HCT116 (cell line): ENCODE measurements at regions not wholly inside any gene's neighbourhood (a gene's known extent, or its start where the extent isn't known, plus 50 kb on each side); places are given as distances from the start of the nearest gene placed in this dataset.

Experiments used
- ATAC-seq: fragments of 200-7000 bp; cut with Tn5 transposase; 2 replicates; pipeline ENCODE4 v1.9.1; 2020; ENCODE audit warnings: mild to moderate bottlenecking, moderate library complexity
- BruUV-seq: library from RNA; stranded (reverse); fragments of 400-500 nt; replicated peaks from 2 replicates; lab custom pipeline; 2021; lab: Mats Ljungman, UMichigan
- CTCF ChIA-PET: fragments of 300-600 bp; sonication (Branson Sonifier 250); formaldehyde crosslinking; loops from one replicate; lab custom pipeline; 2021; ENCODE audit warnings: antibody characterized with exemption; lab: Charles Lee
- POLR2A ChIA-PET: fragments of 300-600, 350-600 bp; sonication (Branson Sonifier 250); formaldehyde crosslinking; loops from one replicate; lab custom pipeline; 2021; ENCODE audit warnings: antibody characterized with exemption; lab: Charles Lee
- RAD21 ChIA-PET, 2 experiments: fragments of 300-600 bp; sonication (Branson Sonifier 250); formaldehyde crosslinking; loops; one replicate each; lab custom pipeline; 2023; ENCODE audit warnings: low total read pairs in 2 of 2; ENCODE audit not compliant: uncharacterized antibody in 2 of 2, unreplicated experiment in 2 of 2, low non-redundant PET in 1 of 2; lab: Charles Lee
- DNase-seq: peaks from one replicate; pipeline ENCODE4 v3.0.0-alpha.2; 2010; ENCODE audit warnings: low read depth, low spot score
- H2AFZ ChIP-seq: fragments of 200-600 bp; shearing (Covaris generic), sonication (generic); 2 replicates; pipeline ENCODE4 v1.6.1; 2017; ENCODE audit warnings: low read depth, mixed run types, mixed read lengths, antibody characterized with exemption, low read length; ENCODE audit not compliant: poor library complexity, severe bottlenecking
- H3K27ac ChIP-seq: 2 replicates; pipeline ENCODE4 v1.5.1; 2012; ENCODE audit warnings: low read depth, low read length
- H3K27me3 ChIP-seq: fragments of 200-600 bp; sonication (generic); 2 replicates; pipeline ENCODE4 v1.6.1; 2016; ENCODE audit warnings: mixed run types, low read length, mixed read lengths; ENCODE audit not compliant: insufficient read depth
- H3K36me3 ChIP-seq, 2 experiments: fragments of 200-500 bp in 1 of 2; fragments of 200-600 bp in 1 of 2; sonication (Bioruptor generic) in 1 of 2; sonication (generic) in 1 of 2; 2 replicates each; pipeline versions ENCODE4 v1.5.1 to v1.6.1; 2014 to 2016; ENCODE audit warnings: low read length in 2 of 2, inconsistent platforms in 1 of 2, mixed read lengths in 1 of 2, mixed run types in 1 of 2; ENCODE audit not compliant: insufficient read depth in 2 of 2, control insufficient read depth in 1 of 2
- H3K4me1 ChIP-seq, 2 experiments: fragments of 200-600 bp in 1 of 2; sonication (generic) in 1 of 2; 2 replicates each; pipeline versions ENCODE4 v1.5.1 to v1.6.1; 2012 to 2017; ENCODE audit warnings: low read length in 2 of 2, inconsistent platforms in 1 of 2, mild to moderate bottlenecking in 1 of 2, mixed read lengths in 1 of 2, mixed run types in 1 of 2, moderate library complexity in 1 of 2; ENCODE audit not compliant: insufficient read depth in 2 of 2, control insufficient read depth in 1 of 2
- H3K4me2 ChIP-seq: fragments of 200-600 bp; sonication (generic); 2 replicates; pipeline ENCODE4 v1.6.1; 2017; ENCODE audit warnings: mixed run types, low read length, mixed read lengths
- H3K4me3 ChIP-seq, 2 experiments: fragments of 200-600 bp in 1 of 2; sonication (generic) in 1 of 2; replicated peaks in 1 of 2; 2 replicates each; pipeline ENCODE4 v1.5.1; 2011 to 2016; ENCODE audit warnings: low read length in 2 of 2, control low read depth in 1 of 2, low read depth in 1 of 2, mild to moderate bottlenecking in 1 of 2, mixed read lengths in 1 of 2, mixed run types in 1 of 2
- H3K79me2 ChIP-seq: fragments of 200-600 bp; sonication (generic); 2 replicates; pipeline ENCODE4 v1.6.1; 2017; ENCODE audit warnings: mild to moderate bottlenecking, mixed run types, low read length, moderate library complexity, mixed read lengths; ENCODE audit not compliant: insufficient read depth
- H3K9ac ChIP-seq: fragments of 200-600 bp; sonication (generic); 2 replicates; pipeline ENCODE4 v1.6.1; 2016; ENCODE audit warnings: low read length, mixed read lengths
- H3K9me2 ChIP-seq: fragments of 200-600 bp; sonication (generic), shearing (Covaris generic); 2 replicates; pipeline ENCODE4 v1.6.1; 2017; ENCODE audit warnings: mixed run types, mild to moderate bottlenecking, moderate library complexity; ENCODE audit not compliant: insufficient read depth
- H3K9me3 ChIP-seq, 2 experiments: fragments of 200-500 bp in 1 of 2; fragments of 200-600 bp in 1 of 2; sonication (Bioruptor generic) in 1 of 2; sonication (generic) in 1 of 2; 2 replicates each; pipeline ENCODE4 v1.6.1; 2014 to 2017; ENCODE audit warnings: low read length in 2 of 2, mixed read lengths in 2 of 2, inconsistent platforms in 1 of 2, low read depth in 1 of 2, mild to moderate bottlenecking in 1 of 2, mixed run types in 1 of 2, moderate library complexity in 1 of 2; ENCODE audit not compliant: control insufficient read depth in 1 of 2, insufficient read depth in 1 of 2
- H4K20me1 ChIP-seq: fragments of 200-600 bp; sonication (generic), shearing (Covaris generic); 2 replicates; pipeline ENCODE4 v1.6.1; 2017; ENCODE audit warnings: mixed run types, mild to moderate bottlenecking, moderate library complexity; ENCODE audit not compliant: insufficient read depth
- CBX3 ChIP-seq: IDR thresholded peaks from 2 replicates; pipeline ENCODE4 v1.6.1; 2012; ENCODE audit warnings: low read depth
- CEBPB ChIP-seq: IDR thresholded peaks from 2 replicates; pipeline ENCODE4 v1.6.1; 2012; ENCODE audit warnings: low read depth
- CTCF ChIP-seq, 3 experiments: fragments of 200-600 bp in 1 of 3; sonication (generic) in 1 of 3; IDR thresholded peaks in 2 of 3; conservative IDR thresholded peaks in 1 of 3; 2 replicates each; pipeline ENCODE4 v1.5.1; 2012 to 2017; ENCODE audit warnings: low read depth in 2 of 3, low read length in 2 of 3, antibody characterized with exemption in 1 of 3, borderline replicate concordance in 1 of 3, control low read depth in 1 of 3, mild to moderate bottlenecking in 1 of 3, mixed read lengths in 1 of 3, mixed run types in 1 of 3, moderate library complexity in 1 of 3; ENCODE audit not compliant: insufficient read depth in 1 of 3
- EGR1 ChIP-seq: IDR thresholded peaks from 2 replicates; pipeline ENCODE4 v1.6.1; 2012; ENCODE audit warnings: low read depth
- ELF1 ChIP-seq: IDR thresholded peaks from 2 replicates; pipeline ENCODE4 v1.6.1; 2012; ENCODE audit warnings: low read depth, borderline replicate concordance
- EZH2 ChIP-seq: fragments of 200-600 bp; sonication (generic); IDR thresholded peaks from 2 replicates; pipeline ENCODE4 v1.6.1; 2017; ENCODE audit warnings: antibody characterized with exemption, mixed run types
- FOSL1 ChIP-seq: IDR thresholded peaks from 2 replicates; pipeline ENCODE4 v1.6.1; 2012; ENCODE audit warnings: low read depth
- SP1 ChIP-seq: IDR thresholded peaks from 2 replicates; pipeline ENCODE4 v1.6.1; 2012; ENCODE audit warnings: low read depth
- intact Hi-C: fragments of 100-400 bp; cut with micrococcal nuclease; formaldehyde crosslinking; loops from 2 replicates; pipeline ENCODE4 v1.10.0; 2022

- Histone ChIP-seq H3K27ac (no peak overlapping the region), H3K9ac (no peak overlapping the region), H3K9me3 (peaks cover 3 to 11% of the 10 kb centered on the region in 2 experiments; a peak in 3 of 4 replicates), H2AFZ (no peak overlapping the region), H3K36me3 (no peaks in the 10 kb centered on the region), H4K20me1 (no peaks in the 10 kb centered on the region), H3K27me3 (no peaks in the 10 kb centered on the region), H3K9me2 (no peaks in the 10 kb centered on the region), H3K4me1 (no peaks in the 10 kb centered on the region), H3K4me2 (no peak overlapping the region), H3K4me3 (no peak overlapping the region), H3K79me2 (no peaks in the 10 kb centered on the region)
- POLR2A ChIA-PET = no interaction called here
- RAD21 ChIA-PET = no interaction called here
- no peak for DNase-seq
- no TSS peak for BruUV-seq
- no peak for ATAC-seq
- intact Hi-C loops = no loop called here
- CTCF ChIA-PET = no interaction called here
- no peak for TF ChIP-seq EZH2
- no peak for TF ChIP-seq FOSL1
- TF ChIP-seq CBX3 = no peak
- no peak for TF ChIP-seq SP1
Observed at GRCh38 chr10:55223352-55223751, 422.3 kb upstream of the PCDH15 start.

DNA sequence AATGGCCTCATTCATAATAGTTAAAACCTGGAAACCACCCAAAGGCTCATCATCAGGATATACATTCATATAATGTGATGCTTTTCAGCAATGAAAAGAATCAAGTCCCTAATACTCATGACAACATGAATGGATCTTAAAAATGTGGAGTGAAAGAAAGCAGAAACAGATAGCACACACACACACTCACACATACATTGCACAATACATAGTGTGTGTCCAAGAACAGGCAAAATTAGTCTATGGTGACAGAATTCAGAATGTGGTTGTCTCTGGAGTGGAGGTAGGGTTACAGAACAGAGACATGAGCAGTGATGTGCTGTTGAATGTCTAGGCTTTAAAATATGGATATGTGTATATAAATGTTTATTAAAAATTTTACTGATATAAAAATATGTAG, 419.9 kb upstream of the PCDH15 start:
- ChIA-PET CTCF (no interaction called here), RAD21 (no interaction called here), POLR2A (no interaction called here)
- ATAC-seq = no peak
- Histone ChIP-seq H2AFZ (no peak overlapping the region), H3K79me2 (no peaks in the 10 kb centered on the region), H3K27me3 (no peaks in the 10 kb centered on the region), H3K36me3 (no peaks in the 10 kb centered on the region), H3K9ac (no peak overlapping the region), H4K20me1 (no peaks in the 10 kb centered on the region), H3K4me1 (no peaks in the 10 kb centered on the region), H3K9me3 (peaks cover 3 to 7% of the 10 kb centered on the region in 2 experiments; a peak in 3 of 4 replicates), H3K9me2 (no peaks in the 10 kb centered on the region), H3K27ac (no peak overlapping the region), H3K4me2 (no peak overlapping the region), H3K4me3 (no peak overlapping the region)
- TF ChIP-seq ELF1 (no peak), CEBPB (no peak), EGR1 (no peak), CTCF (IDR thresholded peaks at IDR 0.05 in 2 of 3, conservative IDR thresholded peaks at IDR 0.05 in 1 of 3; ENCODE audit: borderline replicate concordance in 1 of 3, insufficient read depth in 1 of 3, low read depth in 2 of 3, low read length in 2 of 3) (no peak), EZH2 (no peak)
- intact Hi-C loops = no loop called here
- BruUV-seq = no TSS peak
- DNase-seq = no peak
